Fibroblast of lung (primary cell): ENCODE measurements at regions not wholly inside any gene's neighbourhood (a gene's known extent, or its start where the extent isn't known, plus 50 kb on each side); places are given as distances from the start of the nearest gene placed in this dataset.

Source experiments
- DNase-seq, 2 donors: peaks; one replicate each; pipeline versions ENCODE4 v3.0.0 to v3.0.0-alpha.2; 2010; ENCODE audit warnings: low read depth in 2 of 2
- H2AFZ ChIP-seq: 2 replicates; pipeline ENCODE4 v1.5.1; 2012; ENCODE audit warnings: low read length, control low read depth, inconsistent platforms
- H3K27ac ChIP-seq: 2 replicates; pipeline ENCODE4 v1.5.1; 2011; ENCODE audit warnings: low read length, control low read depth; ENCODE audit not compliant: insufficient read depth
- H3K27me3 ChIP-seq: 2 replicates; pipeline ENCODE4 v1.5.1; 2011; ENCODE audit warnings: mild to moderate bottlenecking, low read length; ENCODE audit not compliant: control insufficient read depth, insufficient read depth
- H3K36me3 ChIP-seq: 2 replicates; pipeline ENCODE4 v1.5.1; 2011; ENCODE audit warnings: low read length; ENCODE audit not compliant: control insufficient read depth, insufficient read depth
- H3K4me1 ChIP-seq: 2 replicates; pipeline ENCODE4 v1.5.1; 2011; ENCODE audit warnings: low read length; ENCODE audit not compliant: control insufficient read depth, insufficient read depth; ENCODE audit errors: extremely low read depth
- H3K4me2 ChIP-seq: 2 replicates; pipeline ENCODE4 v1.5.1; 2011; ENCODE audit warnings: low read length, control low read depth; ENCODE audit not compliant: insufficient read depth; ENCODE audit errors: extremely low read depth
- H3K4me3 ChIP-seq, 4 experiments: fragments of 200-600 bp in 1 of 4; sonication (generic) in 1 of 4; replicated peaks in 1 of 4; 2 replicates each; pipeline ENCODE4 v1.5.1; 2011 to 2016; ENCODE audit warnings: low read length in 4 of 4, low read depth in 3 of 4, mild to moderate bottlenecking in 3 of 4, control low read depth in 2 of 4, inconsistent platforms in 1 of 4, mixed read lengths in 1 of 4; ENCODE audit not compliant: insufficient read depth in 1 of 4; ENCODE audit errors: control extremely low read depth in 1 of 4
- H3K79me2 ChIP-seq: 2 replicates; pipeline ENCODE4 v1.5.1; 2012; ENCODE audit warnings: mild to moderate bottlenecking, low read length, inconsistent platforms; ENCODE audit not compliant: control insufficient read depth, insufficient read depth
- H3K9ac ChIP-seq: 2 replicates; pipeline ENCODE4 v1.5.1; 2011; ENCODE audit warnings: mild to moderate bottlenecking, low read length, control low read depth; ENCODE audit not compliant: insufficient read depth
- H3K9me3 ChIP-seq: 2 replicates; pipeline ENCODE4 v1.5.1; 2012; ENCODE audit warnings: low read depth, low read length; ENCODE audit not compliant: control insufficient read depth, insufficient read depth
- H4K20me1 ChIP-seq: 2 replicates; pipeline ENCODE4 v1.5.1; 2011; ENCODE audit warnings: low read length; ENCODE audit not compliant: control insufficient read depth, insufficient read depth; ENCODE audit errors: extremely low read depth
- CTCF ChIP-seq, 2 donors: IDR thresholded peaks in 1 of 2; conservative IDR thresholded peaks in 1 of 2; 1 replicate in 1 of 2; 2 replicates in 1 of 2; pipeline ENCODE4 v1.5.1; 2011 to 2012; ENCODE audit warnings: low read length in 2 of 2, control low read depth in 1 of 2, inconsistent platforms in 1 of 2, low read depth in 1 of 2, mild to moderate bottlenecking in 1 of 2
- EZH2 ChIP-seq: IDR thresholded peaks from 2 replicates; pipeline ENCODE4 v1.5.1; 2012; ENCODE audit warnings: low read length, control low read depth, mild to moderate bottlenecking; ENCODE audit errors: missing control alignments

GRCh38 chr6:95679981-95680380, 102.6 kb downstream of the MANEA start:
- no peaks in the 10 kb centered on the region for H3K79me2 ChIP-seq

DNA sequence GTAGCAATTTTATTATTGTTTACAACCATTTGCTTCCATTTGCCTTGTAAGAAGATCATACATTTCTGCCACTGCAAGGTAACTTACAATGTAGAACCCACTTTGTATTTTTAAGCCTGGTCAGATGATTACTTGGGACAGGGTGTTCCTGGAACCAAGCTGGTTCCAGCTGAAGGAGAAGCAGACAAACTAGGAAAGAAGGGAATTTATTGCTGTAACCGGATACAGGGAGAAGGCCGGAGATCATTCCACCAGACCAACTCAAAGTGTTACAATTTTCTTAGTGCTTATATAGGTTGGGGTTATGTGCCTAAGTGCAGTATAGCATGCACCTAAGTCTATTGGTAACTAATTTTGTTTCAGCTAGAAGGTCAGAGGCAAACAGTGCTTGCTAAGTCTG, 104.4 kb downstream of the MANEA start:
- Histone ChIP-seq H3K9me3 (no peaks in the 10 kb centered on the region), H3K27me3 (no peaks in the 10 kb centered on the region), H3K27ac (no peak overlapping the region), H3K36me3 (no peaks in the 10 kb centered on the region), H4K20me1 (no peaks in the 10 kb centered on the region), H3K9ac (no peak overlapping the region), H3K4me2 (no peak overlapping the region), H3K4me1 (no peaks in the 10 kb centered on the region), H2AFZ (no peak overlapping the region), H3K4me3 (no peak overlapping the region), H3K79me2 (no peaks in the 10 kb centered on the region)
- TF ChIP-seq CTCF (conservative IDR thresholded peaks at IDR 0.05 in 1 of 2, IDR thresholded peaks at IDR 0.05 in 1 of 2; ENCODE audit: low read depth in 1 of 2, low read length in 2 of 2) (no peak), EZH2 (no peak)
- DNase-seq, result no peak

More at GRCh38 chr6:95679981-95680380, 102.6 kb downstream of the MANEA start:
- no peak overlapping the region for H3K4me2 ChIP-seq
- TF ChIP-seq EZH2 (no peak), CTCF (conservative IDR thresholded peaks at IDR 0.05 in 1 of 2, IDR thresholded peaks at IDR 0.05 in 1 of 2; ENCODE audit: low read depth in 1 of 2, low read length in 2 of 2) (no peak)
- no peak overlapping the region for H3K4me3 ChIP-seq
- no peak for DNase-seq
- no peaks in the 10 kb centered on the region for H3K4me1 ChIP-seq
- H3K27ac ChIP-seq, result no peak overlapping the region
- H2AFZ ChIP-seq, result no peak overlapping the region
- no peaks in the 10 kb centered on the region for H3K36me3 ChIP-seq
- no peaks in the 10 kb centered on the region for H3K9me3 ChIP-seq
- no peaks in the 10 kb centered on the region for H4K20me1 ChIP-seq
- H3K9ac ChIP-seq, result no peak overlapping the region
- H3K27me3 ChIP-seq, result no peaks in the 10 kb centered on the region

DNA sequence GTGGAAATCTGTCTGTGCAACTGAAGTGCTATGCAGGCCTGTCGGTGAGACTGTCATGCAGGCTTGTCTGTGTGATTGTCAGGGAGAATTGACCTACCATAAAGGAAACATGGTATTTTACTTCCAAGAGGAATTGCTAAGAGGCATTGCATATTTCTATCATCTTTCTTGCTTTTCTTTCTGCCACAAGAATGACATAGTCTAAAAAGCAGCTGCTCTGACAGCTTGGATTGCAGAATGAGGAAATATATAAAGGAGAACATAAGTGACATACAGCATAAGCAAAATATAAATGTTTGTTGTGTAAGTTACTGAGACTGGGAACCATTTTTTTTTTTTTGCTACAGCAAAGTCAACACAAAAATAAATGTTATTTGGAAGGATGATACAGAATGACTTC, 105.1 kb downstream of the MANEA start:
- Histone ChIP-seq H2AFZ (no peak overlapping the region), H3K79me2 (no peaks in the 10 kb centered on the region), H3K27me3 (no peaks in the 10 kb centered on the region), H3K9me3 (no peaks in the 10 kb centered on the region), H3K27ac (no peak overlapping the region), H3K4me2 (no peak overlapping the region), H3K36me3 (no peaks in the 10 kb centered on the region), H3K9ac (no peak overlapping the region), H4K20me1 (no peaks in the 10 kb centered on the region), H3K4me3 (no peak overlapping the region), H3K4me1 (no peaks in the 10 kb centered on the region)
- TF ChIP-seq CTCF (conservative IDR thresholded peaks at IDR 0.05 in 1 of 2, IDR thresholded peaks at IDR 0.05 in 1 of 2; ENCODE audit: low read depth in 1 of 2, low read length in 2 of 2), result no peak
- TF ChIP-seq EZH2, result no peak
- no peak for DNase-seq
